Endothelial cell of umbilical vein (primary cell): ENCODE measurements at regions not wholly inside any gene's neighbourhood (a gene's known extent, or its start where the extent isn't known, plus 50 kb on each side); places are given as distances from the start of the nearest gene placed in this dataset.

ENCODE experiments used
- BruUV-seq: library from RNA; stranded (reverse); fragments of 400-500 nt; replicated peaks from 2 replicates; lab custom pipeline; 2021; lab: Mats Ljungman, UMichigan
- CTCF ChIA-PET: fragments of 300-600, 350-600 bp; sonication (Branson Sonifier 250); formaldehyde crosslinking; loops from one replicate; lab custom pipeline; 2021; ENCODE audit warnings: antibody characterized with exemption, inconsistent platforms; lab: Charles Lee
- POLR2A ChIA-PET: fragments of 300-600, 350-600 bp; sonication (Branson Sonifier 250); formaldehyde crosslinking; loops from one replicate; lab custom pipeline; 2021; ENCODE audit warnings: antibody characterized with exemption, inconsistent platforms; lab: Charles Lee
- DNase-seq: peaks from one replicate; pipeline ENCODE4 v3.0.0-alpha.2; 2011; ENCODE audit warnings: low read depth, low spot score
- FAIRE-seq: peaks from 2 replicates; lab custom pipeline; 2011; peaks lifted over from hg19 to GRCh38; lab: Jason Lieb, UNC
- H2AFZ ChIP-seq: 2 replicates; pipeline ENCODE4 v1.6.0; 2012; ENCODE audit warnings: low read depth, low read length, control low read depth, inconsistent platforms
- H3K27ac ChIP-seq: 2 replicates; pipeline ENCODE4 v1.5.1; 2011; ENCODE audit warnings: low read depth, mild to moderate bottlenecking, control low read depth, low read length, moderate library complexity; ENCODE audit not compliant: insufficient read depth
- H3K27me3 ChIP-seq, 2 experiments: 2 replicates each; pipeline versions ENCODE4 v1.6.0 to v1.6.1; 2011; ENCODE audit warnings: low read length in 2 of 2, mixed read lengths in 1 of 2; ENCODE audit not compliant: control insufficient read depth in 2 of 2, insufficient read depth in 2 of 2
- H3K36me3 ChIP-seq, 2 experiments: 2 replicates in 1 of 2; 3 replicates in 1 of 2; pipeline ENCODE4 v1.5.1; 2011; ENCODE audit warnings: low read length in 2 of 2, mild to moderate bottlenecking in 1 of 2, moderate library complexity in 1 of 2; ENCODE audit not compliant: control insufficient read depth in 2 of 2, insufficient read depth in 2 of 2; ENCODE audit errors: extremely low read depth in 1 of 2
- H3K4me1 ChIP-seq: 3 replicates; pipeline ENCODE4 v1.5.1; 2011; ENCODE audit warnings: mild to moderate bottlenecking, low read length; ENCODE audit not compliant: control insufficient read depth, insufficient read depth; ENCODE audit errors: extremely low read depth
- H3K4me2 ChIP-seq: 2 replicates; pipeline ENCODE4 v1.6.1; 2011; ENCODE audit warnings: low read length, control low read depth, mixed read lengths; ENCODE audit not compliant: insufficient read depth
- H3K4me3 ChIP-seq, 3 experiments: fragments of 200-600 bp in 1 of 3; sonication (generic), shearing (Covaris generic) in 1 of 3; replicated peaks in 1 of 3; 2 replicates each; pipeline ENCODE4 v1.5.1; 2011 to 2016; ENCODE audit warnings: control low read depth in 3 of 3, low read length in 3 of 3, mild to moderate bottlenecking in 2 of 3, inconsistent platforms in 1 of 3, low read depth in 1 of 3, moderate library complexity in 1 of 3; ENCODE audit not compliant: insufficient read depth in 1 of 3
- H3K79me2 ChIP-seq: 2 replicates; pipeline ENCODE4 v1.6.0; 2012; ENCODE audit warnings: low read length, inconsistent platforms; ENCODE audit not compliant: control insufficient read depth, insufficient read depth
- H3K9ac ChIP-seq: replicated peaks from 2 replicates; pipeline ENCODE3; 2011; ENCODE audit warnings: low read length, control low read depth; ENCODE audit not compliant: insufficient read depth; ENCODE audit errors: extremely low read depth
- H3K9me1 ChIP-seq: replicated peaks from 3 replicates; pipeline ENCODE4 v1.6.0; 2011; ENCODE audit warnings: mild to moderate bottlenecking, low read length; ENCODE audit not compliant: control insufficient read depth, insufficient read depth; ENCODE audit errors: extremely low read depth
- H3K9me3 ChIP-seq: replicated peaks from 2 replicates; pipeline ENCODE4 v1.5.1; 2012; ENCODE audit warnings: low read length, inconsistent platforms; ENCODE audit not compliant: control insufficient read depth, insufficient read depth
- H4K20me1 ChIP-seq: replicated peaks from 2 replicates; pipeline ENCODE3; 2011; ENCODE audit warnings: mild to moderate bottlenecking, low read length; ENCODE audit not compliant: control insufficient read depth, insufficient read depth; ENCODE audit errors: extremely low read depth
- EZH2 ChIP-seq: IDR thresholded peaks from 2 replicates; pipeline ENCODE4 v1.6.1; 2012; ENCODE audit warnings: borderline replicate concordance, low read depth, mild to moderate bottlenecking, moderate library complexity, low read length, inconsistent platforms; ENCODE audit not compliant: severe bottlenecking
- FOS ChIP-seq: IDR thresholded peaks from 2 replicates; pipeline ENCODE4 v1.6.1; 2011; ENCODE audit warnings: mild to moderate bottlenecking, low read length, moderate library complexity, borderline replicate concordance; ENCODE audit not compliant: insufficient read depth
- GATA2 ChIP-seq: IDR thresholded peaks from 2 replicates; pipeline ENCODE4 v1.7.0; 2011; ENCODE audit warnings: low read depth, mild to moderate bottlenecking, moderate library complexity, mixed read lengths, low read length; ENCODE audit not compliant: insufficient read length, insufficient read depth
- JUN ChIP-seq: IDR thresholded peaks from 2 replicates; pipeline ENCODE4 v1.6.1; 2011; ENCODE audit warnings: borderline replicate concordance, low read depth; ENCODE audit not compliant: insufficient read length, insufficient read depth
- MAX ChIP-seq: IDR thresholded peaks from 2 replicates; pipeline ENCODE4 v1.6.1; 2011; ENCODE audit not compliant: insufficient read depth, insufficient read length
- MYC ChIP-seq: IDR thresholded peaks from one replicate; pipeline ENCODE4 v1.6.1; 2011; ENCODE audit warnings: mild to moderate bottlenecking, low read depth, low read length
- POLR2A ChIP-seq: IDR thresholded peaks from 2 replicates; pipeline ENCODE4 v1.6.1; 2012; ENCODE audit warnings: low read depth, mild to moderate bottlenecking, control low read depth, low read length
- POLR2AphosphoS5 ChIP-seq: IDR thresholded peaks from 2 replicates; pipeline ENCODE4 v1.6.1; 2012; ENCODE audit warnings: low read depth, mild to moderate bottlenecking, control low read depth, low read length, moderate library complexity; ENCODE audit not compliant: insufficient read depth
- dilution Hi-C: fragments of 300-500 bp; cut with MboI; formaldehyde crosslinking; loops from one replicate; pipeline ENCODE4 v1.15.0; 2019; ENCODE audit warnings: low sequenced_read_pairs; ENCODE audit not compliant: extremely low pct_ligation_motif_present
- intact Hi-C: fragments of 100-400 bp; cut with micrococcal nuclease; formaldehyde crosslinking; loops from one replicate; pipeline ENCODE4 v1.10.0; 2022
- TF ChIP-seq, protein P1 (sequence below), 2 donors: IDR thresholded peaks; 1 replicate in 1 of 2; 2 replicates in 1 of 2; pipeline ENCODE4 v1.5.1; 2011; ENCODE audit warnings: low read length in 2 of 2, mild to moderate bottlenecking in 2 of 2, moderate library complexity in 2 of 2, control low read depth in 1 of 2, inconsistent platforms in 1 of 2, low read depth in 1 of 2; ENCODE audit not compliant: insufficient read depth in 1 of 2; ENCODE audit errors: extremely low read depth in 1 of 2

GRCh38 chr3:115270849-115271248 is 123.8 kb upstream of the ZBTB20 start:
- H3K27me3 ChIP-seq, result no peaks in the 10 kb centered on the region
- H3K27ac ChIP-seq, result no peak overlapping the region
- no peak overlapping the region for H3K4me3 ChIP-seq
- no peak for FAIRE-seq
- BruUV-seq, result no TSS peak
- TF ChIP-seq MAX (no peak), EZH2 (no peak), POLR2AphosphoS5 (no peak), GATA2 (no peak)
- no peak overlapping the region for H2AFZ ChIP-seq
- ChIA-PET CTCF (interaction anchor here (1.0 kb wide), 1 partner anchor 9 kb away, joined by 4 read pairs; no protein-coding TSS in a partner anchor), POLR2A (no interaction called here)
- peak; percentile 18 for DNase-seq
- no peaks in the 10 kb centered on the region for H3K9me3 ChIP-seq
- H3K9ac ChIP-seq, result no peak overlapping the region
- H3K9me1 ChIP-seq, result no peaks in the 10 kb centered on the region
- no peaks in the 10 kb centered on the region for H4K20me1 ChIP-seq
- no peaks in the 10 kb centered on the region for H3K4me1 ChIP-seq
- dilution Hi-C loops, result no loop called here
- no peaks in the 10 kb centered on the region for H3K36me3 ChIP-seq
- H3K79me2 ChIP-seq, result no peaks in the 10 kb centered on the region
- no peak overlapping the region for H3K4me2 ChIP-seq
- intact Hi-C loops, result no loop called here

- TF ChIP-seq GATA2 (no peak), JUN (no peak), EZH2 (no peak), MYC (no peak), POLR2AphosphoS5 (no peak), POLR2A (no peak), FOS (no peak), MAX (no peak)
- TF ChIP-seq, protein P1, sequence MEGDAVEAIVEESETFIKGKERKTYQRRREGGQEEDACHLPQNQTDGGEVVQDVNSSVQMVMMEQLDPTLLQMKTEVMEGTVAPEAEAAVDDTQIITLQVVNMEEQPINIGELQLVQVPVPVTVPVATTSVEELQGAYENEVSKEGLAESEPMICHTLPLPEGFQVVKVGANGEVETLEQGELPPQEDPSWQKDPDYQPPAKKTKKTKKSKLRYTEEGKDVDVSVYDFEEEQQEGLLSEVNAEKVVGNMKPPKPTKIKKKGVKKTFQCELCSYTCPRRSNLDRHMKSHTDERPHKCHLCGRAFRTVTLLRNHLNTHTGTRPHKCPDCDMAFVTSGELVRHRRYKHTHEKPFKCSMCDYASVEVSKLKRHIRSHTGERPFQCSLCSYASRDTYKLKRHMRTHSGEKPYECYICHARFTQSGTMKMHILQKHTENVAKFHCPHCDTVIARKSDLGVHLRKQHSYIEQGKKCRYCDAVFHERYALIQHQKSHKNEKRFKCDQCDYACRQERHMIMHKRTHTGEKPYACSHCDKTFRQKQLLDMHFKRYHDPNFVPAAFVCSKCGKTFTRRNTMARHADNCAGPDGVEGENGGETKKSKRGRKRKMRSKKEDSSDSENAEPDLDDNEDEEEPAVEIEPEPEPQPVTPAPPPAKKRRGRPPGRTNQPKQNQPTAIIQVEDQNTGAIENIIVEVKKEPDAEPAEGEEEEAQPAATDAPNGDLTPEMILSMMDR (IDR thresholded peaks at IDR 0.05; ENCODE audit: extremely low read depth in 1 of 2, insufficient read depth in 1 of 2, low read depth in 1 of 2, low read length in 2 of 2), result no peak
- dilution Hi-C loops, result no loop called here
- Histone ChIP-seq H3K27me3 (no peaks in the 10 kb centered on the region), H3K4me2 (no peak overlapping the region), H3K4me1 (no peaks in the 10 kb centered on the region), H3K36me3 (no peaks in the 10 kb centered on the region), H3K4me3 (no peak overlapping the region), H2AFZ (no peak overlapping the region), H3K9ac (no peak overlapping the region), H3K9me1 (no peaks in the 10 kb centered on the region), H4K20me1 (no peaks in the 10 kb centered on the region), H3K27ac (no peak overlapping the region), H3K9me3 (no peaks in the 10 kb centered on the region), H3K79me2 (no peaks in the 10 kb centered on the region)
- FAIRE-seq (no peak), DNase-seq (peak; percentile 23)
- intact Hi-C loops, result no loop called here
- no TSS peak for BruUV-seq
- POLR2A ChIA-PET, result no interaction called here
- CTCF ChIA-PET, result interaction anchor here (1.3 kb wide), 1 partner anchor 13 kb away, joined by 3 read pairs; no protein-coding TSS in a partner anchor
Observed at GRCh38 chr3:115272036-115272824, 125.1 kb upstream of the ZBTB20 start.
